ENCODE measurements at regions not wholly inside any gene's neighbourhood (a gene's known extent, or its start where the extent isn't known, plus 50 kb on each side); places are given as distances from the start of the nearest gene placed in this dataset.
"Not testable (repeated sequence)": the region's sequence is repeated elsewhere in the genome, so short reads cannot be mapped to it uniquely, and the experiment has no call there.

- no peak for DNase-seq
These were observed 58.3 kb upstream of the EEA1 start for GRCh38 chr12:92987362-92987761.

GRCh38 chr12:92987846-92988621 lies 58.9 kb upstream of the EEA1 start:
- no peak for DNase-seq

DNA sequence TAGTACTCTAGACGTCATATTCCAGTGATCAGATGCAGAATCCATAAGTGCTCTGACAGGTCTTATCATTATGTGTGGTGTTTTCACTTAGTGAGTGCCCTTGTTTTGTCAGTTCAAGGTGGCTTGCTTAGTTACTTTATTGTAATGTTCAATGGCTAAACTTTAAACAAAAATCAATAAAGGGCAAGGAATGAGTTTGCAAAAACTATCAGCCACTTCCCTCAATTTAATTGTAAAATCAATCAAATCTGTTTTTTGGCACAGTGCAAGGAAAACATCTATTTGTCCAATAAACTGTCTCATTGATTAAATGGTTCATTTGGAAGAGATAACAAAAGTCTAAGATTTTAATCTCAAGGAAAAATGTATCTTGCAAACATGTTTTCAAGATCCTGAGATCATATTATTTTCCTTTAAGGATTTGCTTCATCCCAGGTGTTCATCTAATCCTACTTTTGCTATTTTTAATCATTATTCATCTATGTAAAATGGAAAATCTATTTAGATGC lies 59.6 kb upstream of the EEA1 start:
- no peak for DNase-seq

DNA sequence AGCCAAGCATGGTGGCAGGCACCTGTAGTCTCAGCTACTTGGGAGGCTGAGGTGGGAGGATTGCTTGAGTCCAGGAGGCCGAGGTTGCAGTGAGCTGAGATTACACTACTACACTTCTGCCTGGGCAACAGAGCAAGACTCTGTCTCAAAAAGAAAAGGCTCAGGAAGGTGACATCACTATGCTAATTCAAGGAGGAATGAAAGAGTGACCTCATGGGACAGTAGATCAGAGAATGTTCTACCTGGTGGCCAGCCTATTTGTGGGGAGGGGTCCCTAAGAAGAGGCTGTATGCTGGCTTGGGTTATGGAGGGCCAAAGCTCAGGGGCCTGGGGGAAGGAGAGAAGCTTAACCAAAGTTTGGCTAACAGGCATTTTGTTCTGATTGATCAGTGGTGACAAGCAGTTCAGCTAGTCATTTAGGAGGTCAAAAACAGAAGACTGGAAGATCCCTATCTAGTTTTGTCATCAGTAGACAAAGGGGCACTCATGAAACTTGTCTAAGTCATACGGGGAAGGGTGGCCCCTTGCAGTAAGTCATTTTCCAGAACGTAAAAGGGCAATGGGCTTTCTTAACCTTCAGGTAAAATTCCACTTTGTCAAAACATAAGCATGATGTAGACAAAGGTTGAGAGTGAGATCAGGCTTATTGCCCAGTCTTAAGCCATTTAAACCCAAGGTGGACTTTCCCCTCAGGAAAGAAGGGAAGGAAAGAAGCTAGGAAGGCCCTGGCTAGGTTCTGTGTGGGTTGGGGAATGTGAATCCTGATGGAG lies 60.8 kb upstream of the EEA1 start:
- no peak for DNase-seq

DNA sequence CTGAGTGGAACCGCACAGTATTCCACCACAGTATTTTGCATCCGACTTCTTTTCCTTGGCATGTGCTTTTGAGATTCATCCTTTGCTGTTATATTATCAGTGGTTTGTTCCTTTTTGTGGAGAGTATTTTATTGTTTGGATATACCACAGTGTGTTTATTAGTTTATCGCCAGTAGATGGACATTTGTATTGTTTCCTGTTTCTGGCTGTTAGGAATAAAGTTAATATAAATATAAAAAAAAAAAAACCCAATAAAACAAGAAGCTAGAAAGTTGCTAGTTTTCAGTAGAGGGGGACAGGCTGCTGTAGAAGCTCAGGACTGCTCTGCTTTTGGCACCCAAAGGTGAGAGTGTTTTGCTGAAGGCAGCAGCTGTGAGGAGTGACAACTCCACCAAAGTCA lies 62.0 kb upstream of the EEA1 start:
- no peak for DNase-seq

DNA sequence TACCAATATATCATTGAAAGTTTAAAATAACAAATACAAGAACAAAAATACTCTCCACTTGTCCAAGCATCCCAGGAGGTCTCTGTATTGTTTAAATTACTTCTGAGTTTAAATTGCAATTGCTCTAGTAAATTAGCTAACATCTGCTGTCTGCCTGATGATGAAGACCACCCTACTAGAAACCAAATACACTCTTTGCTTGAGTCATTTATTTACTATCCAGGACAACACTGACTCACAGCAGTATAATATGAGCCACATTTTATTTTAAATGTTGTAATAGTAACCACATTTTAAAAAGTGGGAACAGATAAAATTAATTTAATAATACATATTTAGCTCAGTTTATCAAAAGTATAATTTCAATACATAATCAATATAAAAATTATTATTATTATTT lies 62.9 kb upstream of the EEA1 start:
- no peak for DNase-seq

GRCh38 chr12:92993259-92993658 lies 64.2 kb upstream of the EEA1 start:
- DNase-seq: no peak

GRCh38 chr12:92995258-92995903 lies 66.3 kb upstream of the EEA1 start:
- no peak for DNase-seq

GRCh38 chr12:93000026-93000425 lies 70.9 kb upstream of the EEA1 start:
- no peak for DNase-seq

- DNase-seq: no peak
These were observed 72.3 kb upstream of the EEA1 start for GRCh38 chr12:93001407-93001806.

DNA sequence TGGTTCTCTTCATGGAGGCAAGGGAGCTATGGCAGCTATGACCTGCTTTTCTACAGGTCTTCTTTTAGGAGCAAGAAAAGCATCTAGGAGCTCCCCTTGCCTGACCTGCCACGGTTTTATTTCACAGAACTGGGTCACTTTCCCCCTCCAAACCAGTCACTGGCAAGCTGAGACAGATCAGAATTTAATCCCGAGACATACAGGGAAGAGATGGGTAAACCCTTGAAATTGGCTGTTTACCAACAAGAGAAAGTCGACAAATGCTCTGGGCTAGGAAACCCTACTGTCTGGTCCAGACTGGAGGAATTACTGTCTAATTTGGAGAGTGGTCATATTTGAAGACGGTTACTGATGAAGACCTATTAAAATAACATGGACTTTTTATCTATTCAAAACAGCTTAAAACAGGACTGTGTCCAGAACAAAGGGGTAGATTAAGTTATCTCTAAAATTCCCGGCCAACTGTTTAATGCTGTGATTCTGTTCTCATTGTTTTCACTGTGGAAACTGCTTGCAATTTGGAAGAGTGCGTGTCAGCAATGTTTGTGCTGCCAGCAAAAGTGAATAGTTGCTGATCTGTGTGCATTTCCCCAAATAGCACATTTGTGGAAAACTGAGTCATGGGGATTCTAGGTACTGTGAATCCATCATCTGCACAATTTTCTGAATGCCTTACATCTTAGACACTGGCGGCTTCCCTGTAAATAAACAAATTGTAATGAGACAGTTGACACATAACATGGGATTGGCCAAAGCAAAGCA lies 73.4 kb upstream of the EEA1 start:
- DNase-seq: no peak

DNA sequence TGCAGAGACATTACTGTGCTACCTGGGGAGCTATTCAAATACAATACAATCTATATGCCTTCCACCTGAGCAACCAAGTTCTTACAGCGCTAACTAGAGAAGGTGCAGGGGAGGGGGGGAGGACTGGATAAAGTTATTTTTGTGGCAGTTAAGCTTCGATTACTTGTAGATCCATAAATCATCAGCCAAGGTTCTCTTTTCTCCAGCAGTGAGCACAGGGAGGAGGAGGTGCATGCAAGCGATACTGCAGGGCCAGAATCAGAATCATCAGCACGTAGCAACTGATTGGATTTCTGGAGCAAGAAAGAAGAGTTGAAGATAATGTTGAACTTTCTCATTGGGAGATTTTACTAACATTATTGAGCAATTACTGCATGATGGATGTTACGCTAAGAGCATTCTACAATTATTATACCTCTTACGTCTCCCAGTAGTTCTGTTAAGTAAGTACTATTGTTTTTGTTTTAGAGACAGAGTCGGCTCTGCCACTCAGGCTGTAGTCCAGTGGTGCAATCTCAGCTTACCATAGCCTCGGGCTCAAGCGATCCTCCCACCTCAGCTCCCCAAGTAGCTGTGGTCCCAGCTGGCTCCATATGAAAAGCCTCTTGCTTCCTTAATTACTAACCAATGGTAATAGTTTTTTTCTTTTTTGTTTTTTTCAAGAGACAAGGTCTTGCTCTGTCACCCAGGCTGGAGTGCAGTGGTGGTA lies 74.6 kb upstream of the EEA1 start:
- DNase-seq: no peak

GRCh38 chr12:93005928-93006392 lies 76.9 kb upstream of the EEA1 start:
- no peak for DNase-seq

GRCh38 chr12:93006471-93007208 lies 77.5 kb upstream of the EEA1 start:
- no peak for DNase-seq

- DNase-seq: no peak
These were observed 78.4 kb upstream of the EEA1 start for GRCh38 chr12:93007544-93007943.

DNA sequence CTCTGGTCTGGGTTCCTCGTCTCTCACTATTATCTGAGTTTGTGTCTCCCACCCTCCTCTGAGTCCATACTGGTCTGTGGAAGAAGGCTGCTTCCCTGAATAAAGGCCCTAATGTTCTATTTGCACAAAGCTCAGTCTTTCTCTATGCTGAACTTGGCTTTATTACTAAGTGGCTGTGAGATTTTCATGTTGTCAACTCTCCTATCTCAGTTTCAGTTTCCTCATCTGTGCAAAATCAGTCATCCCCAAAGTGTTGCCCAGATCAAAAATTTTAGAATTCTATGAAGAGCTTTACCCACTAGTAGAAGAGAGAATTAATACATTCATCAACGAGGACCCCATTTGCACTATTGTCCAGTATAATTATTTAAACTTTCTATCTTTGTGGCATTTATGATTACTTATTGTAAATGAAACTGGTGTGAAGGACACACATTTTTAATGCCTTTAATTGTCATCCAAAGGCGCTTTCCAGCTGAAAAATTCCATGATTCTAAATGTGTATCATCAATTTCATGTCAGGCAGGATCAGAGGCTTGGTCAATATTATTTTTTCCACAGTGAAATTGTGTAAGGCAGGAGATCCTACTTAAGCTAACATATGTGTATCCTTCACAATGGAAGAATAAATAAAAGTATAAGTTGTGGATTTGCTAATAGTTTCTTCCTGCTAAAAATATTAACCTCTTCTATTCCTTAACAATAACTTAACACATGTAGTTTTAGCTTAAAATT lies 79.1 kb upstream of the EEA1 start:
- no peak for DNase-seq

DNA sequence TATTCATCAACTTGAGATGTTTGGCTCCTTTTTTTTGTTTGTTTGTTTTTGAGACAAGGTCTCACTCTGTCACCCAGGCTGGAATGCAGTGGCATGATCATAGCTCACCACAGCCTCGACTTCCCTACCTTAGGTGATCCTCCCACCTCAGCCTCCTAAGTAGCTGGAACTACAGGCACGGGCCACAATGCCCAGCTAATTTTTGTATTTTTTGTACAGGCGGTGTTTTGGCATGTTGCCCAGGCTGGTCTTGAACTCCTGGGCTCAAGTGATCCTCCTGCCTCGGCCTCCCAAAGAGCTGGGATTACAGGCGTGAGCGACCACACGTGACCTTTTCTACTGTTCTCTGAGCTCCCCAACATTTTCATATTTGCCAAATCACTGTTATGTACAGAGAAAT lies 79.8 kb upstream of the EEA1 start:
- not testable (repeated sequence) for DNase-seq

- DNase-seq: no peak
These were observed 80.4 kb upstream of the EEA1 start for GRCh38 chr12:93009533-93009932.

GRCh38 chr12:93010461-93010860 lies 81.4 kb upstream of the EEA1 start:
- DNase-seq: no peak

- DNase-seq: no peak
These were observed 82.0 kb upstream of the EEA1 start for GRCh38 chr12:93011100-93011499.
